ENCODE measurements at regions not wholly inside any gene's neighbourhood (a gene's known extent, or its start where the extent isn't known, plus 50 kb on each side); places are given as distances from the start of the nearest gene placed in this dataset.

DNA sequence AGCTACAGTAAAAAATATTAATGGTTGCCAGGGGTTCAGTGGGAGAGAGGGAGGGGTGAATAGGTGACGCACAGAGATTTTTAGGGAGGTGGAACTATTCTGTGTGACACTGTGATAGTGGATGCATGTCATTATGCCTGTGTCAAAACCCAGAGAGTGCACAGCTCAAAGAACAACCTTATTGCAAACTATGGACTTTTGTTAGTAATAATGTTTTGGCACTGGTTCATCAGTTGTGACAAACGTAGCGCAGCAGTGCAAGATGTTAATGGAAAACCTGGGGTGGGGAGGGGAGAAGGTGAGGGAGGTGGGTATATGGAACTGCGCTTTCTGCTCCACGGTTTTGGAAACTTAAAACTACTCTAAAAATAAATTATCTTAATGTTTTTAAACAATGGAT, 134.6 kb upstream of the RFC3 start:
- Histone ChIP-seq H3K9me3 (no peaks in the 10 kb centered on the region), H3K27me3 (replicated peaks; ENCODE audit: insufficient read depth) (no peaks in the 10 kb centered on the region), H3K4me3 (no peak overlapping the region), H3K36me3 (no peaks in the 10 kb centered on the region), H3K4me1 (replicated peaks) (no peaks in the 10 kb centered on the region), H3K27ac (no peak overlapping the region)
- no peak for TF ChIP-seq POLR2AphosphoS5 (IDR thresholded peaks at IDR 0.05)
- TF ChIP-seq, protein P1, sequence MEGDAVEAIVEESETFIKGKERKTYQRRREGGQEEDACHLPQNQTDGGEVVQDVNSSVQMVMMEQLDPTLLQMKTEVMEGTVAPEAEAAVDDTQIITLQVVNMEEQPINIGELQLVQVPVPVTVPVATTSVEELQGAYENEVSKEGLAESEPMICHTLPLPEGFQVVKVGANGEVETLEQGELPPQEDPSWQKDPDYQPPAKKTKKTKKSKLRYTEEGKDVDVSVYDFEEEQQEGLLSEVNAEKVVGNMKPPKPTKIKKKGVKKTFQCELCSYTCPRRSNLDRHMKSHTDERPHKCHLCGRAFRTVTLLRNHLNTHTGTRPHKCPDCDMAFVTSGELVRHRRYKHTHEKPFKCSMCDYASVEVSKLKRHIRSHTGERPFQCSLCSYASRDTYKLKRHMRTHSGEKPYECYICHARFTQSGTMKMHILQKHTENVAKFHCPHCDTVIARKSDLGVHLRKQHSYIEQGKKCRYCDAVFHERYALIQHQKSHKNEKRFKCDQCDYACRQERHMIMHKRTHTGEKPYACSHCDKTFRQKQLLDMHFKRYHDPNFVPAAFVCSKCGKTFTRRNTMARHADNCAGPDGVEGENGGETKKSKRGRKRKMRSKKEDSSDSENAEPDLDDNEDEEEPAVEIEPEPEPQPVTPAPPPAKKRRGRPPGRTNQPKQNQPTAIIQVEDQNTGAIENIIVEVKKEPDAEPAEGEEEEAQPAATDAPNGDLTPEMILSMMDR (IDR thresholded peaks at IDR 0.05) = no peak
- TF ChIP-seq POLR2A (IDR thresholded peaks at IDR 0.05) = no peak
- intact Hi-C loops (cut with DNase I) = no loop called here
- WGBS = 86% methylated on average over 5 of the region's 5 CpGs
- no peak for DNase-seq (ENCODE audit: low spot score)

DNA sequence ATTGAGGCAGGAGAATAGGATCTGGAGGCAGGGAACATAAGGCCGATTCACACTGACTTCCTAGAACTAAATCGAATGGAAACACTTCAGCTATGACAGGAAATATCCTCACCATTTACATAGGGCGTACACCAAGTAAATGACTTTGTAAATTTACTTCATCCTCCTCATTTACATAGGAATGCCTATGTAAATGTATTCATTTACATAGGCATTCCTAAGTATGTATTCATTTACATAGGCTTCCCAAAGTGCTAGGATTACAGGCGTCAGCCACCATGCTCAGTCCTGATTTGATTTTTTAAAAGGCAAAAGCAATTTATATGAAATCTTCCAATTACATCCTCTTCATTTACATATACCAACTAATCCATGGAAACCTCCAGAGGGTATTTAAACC, 133.1 kb upstream of the RFC3 start:
- DNase-seq (ENCODE audit: low spot score) = no peak
- no peak overlapping the region for H3K4me3 ChIP-seq
- no peaks in the 10 kb centered on the region for H3K4me1 ChIP-seq (replicated peaks)
- intact Hi-C loops (cut with DNase I) = no loop called here
- no peaks in the 10 kb centered on the region for H3K27me3 ChIP-seq (replicated peaks; ENCODE audit: insufficient read depth)
- H3K27ac ChIP-seq = no peak overlapping the region
- H3K36me3 ChIP-seq = no peaks in the 10 kb centered on the region
- no peaks in the 10 kb centered on the region for H3K9me3 ChIP-seq
- TF ChIP-seq POLR2A (IDR thresholded peaks at IDR 0.05) = no peak
- no peak for TF ChIP-seq POLR2AphosphoS5 (IDR thresholded peaks at IDR 0.05)
- TF ChIP-seq, protein P1 (IDR thresholded peaks at IDR 0.05) = no peak
- WGBS = 74% methylated on average over 4 of the region's 4 CpGs

DNA sequence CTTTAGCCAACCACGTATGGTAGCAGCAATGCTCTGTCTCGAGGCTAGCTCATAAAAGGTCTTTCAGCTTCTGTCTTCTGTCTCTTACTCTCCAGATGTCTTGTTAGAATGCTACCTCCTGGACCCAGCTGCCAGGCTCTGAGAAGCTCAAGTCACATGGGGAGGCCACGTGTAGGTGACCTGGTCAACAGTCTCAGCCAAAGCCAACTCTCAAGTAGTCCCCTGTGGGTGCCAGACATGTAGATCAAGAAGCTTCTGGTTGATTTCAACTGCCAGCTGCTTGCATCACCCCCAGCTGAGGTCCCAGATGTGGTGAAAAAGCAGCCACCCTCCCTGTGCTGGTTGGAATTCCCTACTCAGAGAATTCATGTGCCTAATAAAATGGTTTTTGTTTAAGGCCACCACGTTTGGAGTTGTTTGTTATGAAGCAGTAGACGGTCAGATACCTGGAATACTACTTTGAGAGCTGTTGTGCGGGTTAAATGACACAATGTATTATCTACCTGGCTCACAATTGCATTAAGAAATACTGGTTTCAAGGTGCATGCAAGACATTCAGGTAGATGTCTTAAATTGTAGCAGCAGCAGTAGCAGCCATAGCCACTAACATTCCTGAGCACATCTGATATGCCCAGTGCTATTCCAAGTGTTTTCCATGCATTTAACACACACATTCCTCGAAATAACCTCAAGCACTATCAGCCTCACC, 131.0 kb upstream of the RFC3 start:
- Histone ChIP-seq H3K27ac (no peak overlapping the region), H3K4me1 (replicated peaks) (no peaks in the 10 kb centered on the region), H3K4me3 (no peak overlapping the region), H3K9me3 (no peaks in the 10 kb centered on the region), H3K36me3 (no peaks in the 10 kb centered on the region), H3K27me3 (replicated peaks; ENCODE audit: insufficient read depth) (no peaks in the 10 kb centered on the region)
- intact Hi-C loops (cut with DNase I) = no loop called here
- WGBS = 68% methylated on average over 7 of the region's 7 CpGs
- DNase-seq (ENCODE audit: low spot score) = no peak
- TF ChIP-seq POLR2A (IDR thresholded peaks at IDR 0.05) (no peak), POLR2AphosphoS5 (IDR thresholded peaks at IDR 0.05) (no peak)
- TF ChIP-seq, protein P1 (IDR thresholded peaks at IDR 0.05) = no peak

DNA sequence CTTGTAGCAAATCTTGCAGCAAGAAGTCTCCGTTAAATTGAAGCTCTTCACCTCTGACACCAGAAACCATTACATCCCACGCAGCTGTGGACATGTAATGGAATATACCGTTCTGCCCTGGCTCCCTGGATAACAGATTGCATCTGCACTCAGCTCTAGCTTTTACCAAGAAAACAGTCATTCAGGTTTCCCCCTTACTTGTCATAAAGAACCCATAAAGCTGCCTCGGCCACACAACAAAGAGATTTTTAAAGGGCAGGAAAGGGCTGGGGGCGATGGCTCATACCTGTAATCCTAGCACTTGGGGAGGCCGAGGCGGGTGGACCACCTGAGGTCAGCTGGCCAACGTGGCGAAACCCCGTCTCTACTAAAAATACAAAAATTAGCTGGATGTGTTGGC, 127.6 kb upstream of the RFC3 start:
- DNase-seq (ENCODE audit: low spot score) = no peak
- 63% methylated on average over 10 of the region's 10 CpGs for WGBS
- intact Hi-C loops (cut with DNase I) = no loop called here
- no peaks in the 10 kb centered on the region for H3K9me3 ChIP-seq
- H3K4me3 ChIP-seq = no peak overlapping the region
- TF ChIP-seq POLR2A (IDR thresholded peaks at IDR 0.05) (no peak), POLR2AphosphoS5 (IDR thresholded peaks at IDR 0.05) (no peak)
- TF ChIP-seq, protein P1 (IDR thresholded peaks at IDR 0.05) = no peak
- H3K27ac ChIP-seq = no peak overlapping the region
- H3K4me1 ChIP-seq (replicated peaks) = no peaks in the 10 kb centered on the region
- H3K36me3 ChIP-seq = no peaks in the 10 kb centered on the region
- H3K27me3 ChIP-seq (replicated peaks; ENCODE audit: insufficient read depth) = no peaks in the 10 kb centered on the region

DNA sequence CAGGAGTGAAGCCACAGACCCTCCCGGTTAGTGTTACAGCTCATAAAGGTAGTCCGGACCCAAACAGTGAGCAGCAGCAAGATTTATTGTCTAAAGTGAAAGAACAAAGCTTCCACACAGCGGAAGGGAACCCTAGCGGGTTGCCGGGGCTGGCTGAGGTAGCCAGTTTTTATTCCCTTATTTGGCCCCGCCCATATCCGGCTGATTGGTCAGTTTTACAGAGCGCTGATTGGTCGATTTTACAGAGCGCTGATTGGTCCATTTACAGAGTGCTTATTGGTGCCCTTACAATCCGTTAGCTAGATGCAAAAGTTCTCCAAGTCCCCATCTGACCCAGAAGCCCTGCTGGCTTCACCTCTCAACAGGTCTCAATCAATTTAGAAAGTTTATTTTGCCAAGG, 126.0 kb upstream of the RFC3 start:
- intact Hi-C loops (cut with DNase I) = no loop called here
- Histone ChIP-seq H3K4me1 (replicated peaks) (no peaks in the 10 kb centered on the region), H3K27ac (no peak overlapping the region), H3K9me3 (no peaks in the 10 kb centered on the region), H3K4me3 (no peak overlapping the region), H3K36me3 (no peaks in the 10 kb centered on the region), H3K27me3 (replicated peaks; ENCODE audit: insufficient read depth) (no peaks in the 10 kb centered on the region)
- TF ChIP-seq, protein P1 (IDR thresholded peaks at IDR 0.05) = no peak
- TF ChIP-seq POLR2A (IDR thresholded peaks at IDR 0.05) (no peak), POLR2AphosphoS5 (IDR thresholded peaks at IDR 0.05) (no peak)
- no peak for DNase-seq (ENCODE audit: low spot score)
- 94% methylated on average over 11 of the region's 11 CpGs for WGBS
